ENCODE measurements at regions not wholly inside any gene's neighbourhood (a gene's known extent, or its start where the extent isn't known, plus 50 kb on each side); places are given as distances from the start of the nearest gene placed in this dataset.

- TF ChIP-seq, protein P1, sequence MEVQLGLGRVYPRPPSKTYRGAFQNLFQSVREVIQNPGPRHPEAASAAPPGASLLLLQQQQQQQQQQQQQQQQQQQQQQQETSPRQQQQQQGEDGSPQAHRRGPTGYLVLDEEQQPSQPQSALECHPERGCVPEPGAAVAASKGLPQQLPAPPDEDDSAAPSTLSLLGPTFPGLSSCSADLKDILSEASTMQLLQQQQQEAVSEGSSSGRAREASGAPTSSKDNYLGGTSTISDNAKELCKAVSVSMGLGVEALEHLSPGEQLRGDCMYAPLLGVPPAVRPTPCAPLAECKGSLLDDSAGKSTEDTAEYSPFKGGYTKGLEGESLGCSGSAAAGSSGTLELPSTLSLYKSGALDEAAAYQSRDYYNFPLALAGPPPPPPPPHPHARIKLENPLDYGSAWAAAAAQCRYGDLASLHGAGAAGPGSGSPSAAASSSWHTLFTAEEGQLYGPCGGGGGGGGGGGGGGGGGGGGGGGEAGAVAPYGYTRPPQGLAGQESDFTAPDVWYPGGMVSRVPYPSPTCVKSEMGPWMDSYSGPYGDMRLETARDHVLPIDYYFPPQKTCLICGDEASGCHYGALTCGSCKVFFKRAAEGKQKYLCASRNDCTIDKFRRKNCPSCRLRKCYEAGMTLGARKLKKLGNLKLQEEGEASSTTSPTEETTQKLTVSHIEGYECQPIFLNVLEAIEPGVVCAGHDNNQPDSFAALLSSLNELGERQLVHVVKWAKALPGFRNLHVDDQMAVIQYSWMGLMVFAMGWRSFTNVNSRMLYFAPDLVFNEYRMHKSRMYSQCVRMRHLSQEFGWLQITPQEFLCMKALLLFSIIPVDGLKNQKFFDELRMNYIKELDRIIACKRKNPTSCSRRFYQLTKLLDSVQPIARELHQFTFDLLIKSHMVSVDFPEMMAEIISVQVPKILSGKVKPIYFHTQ (CRISPR knock-in tag; IDR thresholded peaks at IDR 0.05) = no peak
- TF ChIP-seq GRHL2 (CRISPR knock-in tag; IDR thresholded peaks at IDR 0.05; ENCODE audit: insufficient replicate concordance, severe bottlenecking) = no peak
- no peak for TF ChIP-seq FOXP1 (CRISPR knock-in tag; IDR thresholded peaks at IDR 0.05; ENCODE audit: borderline replicate concordance)
- no peak for TF ChIP-seq SMAD4 (CRISPR knock-in tag; IDR thresholded peaks at IDR 0.05)
- no peak for TF ChIP-seq EMX1 (CRISPR knock-in tag; IDR thresholded peaks at IDR 0.05)
Measured at GRCh38 chr10:6950133-6950532, 370.1 kb upstream of the PRKCQ start (continued).

DNA sequence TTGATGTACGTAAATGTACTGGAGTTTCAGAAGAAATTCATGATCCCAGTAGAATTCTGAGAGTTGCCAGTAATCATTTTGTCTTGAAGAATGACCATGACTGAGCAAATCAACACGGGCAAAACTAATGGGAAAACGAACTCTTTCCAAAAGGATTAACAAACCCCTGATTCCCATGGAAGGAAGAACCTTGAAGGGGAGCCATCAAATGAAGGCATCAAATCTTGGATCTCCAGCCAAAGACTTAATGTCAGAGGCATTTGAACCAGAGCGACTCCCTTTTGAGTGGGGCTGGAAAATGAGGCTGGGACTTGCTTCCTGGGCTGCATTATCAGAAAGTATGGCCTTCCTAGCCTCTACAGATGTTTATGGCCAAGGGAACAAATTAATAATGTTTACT lies 364.4 kb upstream of the PRKCQ start:
- POLR2A ChIA-PET = no interaction called here

DNA sequence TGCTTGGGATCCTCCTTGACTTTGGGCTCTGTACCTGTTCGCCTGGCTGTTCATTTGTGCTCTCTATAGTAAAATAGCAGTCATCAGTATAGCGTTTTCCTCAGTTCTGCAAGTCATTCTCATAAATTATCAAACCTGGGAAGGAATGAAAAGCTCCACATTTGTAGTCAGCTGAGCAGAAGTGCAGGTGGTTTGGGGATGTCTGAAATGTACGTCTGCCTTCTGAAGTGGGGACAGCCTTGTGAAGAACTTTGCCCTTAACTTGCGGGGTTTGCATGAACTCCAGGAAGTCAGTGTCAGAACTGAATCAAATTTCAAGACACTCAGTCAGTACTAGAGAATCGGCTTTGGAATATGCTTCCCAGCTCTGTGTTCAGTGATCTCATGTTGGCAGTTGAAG lies 358.3 kb upstream of the PRKCQ start:
- no peak for TF ChIP-seq ZBTB43 (CRISPR knock-in tag; IDR thresholded peaks at IDR 0.05)
- TF ChIP-seq ZNF121 (CRISPR knock-in tag; IDR thresholded peaks at IDR 0.05) = no peak
- no peak for TF ChIP-seq TCF7 (CRISPR knock-in tag; IDR thresholded peaks at IDR 0.05; ENCODE audit: low read depth)
- TF ChIP-seq NR1H2 (CRISPR knock-in tag; IDR thresholded peaks at IDR 0.05) = no peak
- no peak for TF ChIP-seq ATF1 (CRISPR knock-in tag; IDR thresholded peaks at IDR 0.05)
- ChIA-PET POLR2A (no interaction called here), CTCF (interaction anchor here (1.4 kb wide), 1 partner anchor 18 kb away, joined by 7 read pairs; no protein-coding TSS in a partner anchor)
- no peak overlapping the region for H3K4me3 Mint-ChIP-seq
- DNase-seq (ENCODE audit: low spot score) (no peak), ATAC-seq (no peak)
- H3K4me1 Mint-ChIP-seq = peaks cover 15% of the 10 kb centered on the region
- H3K27ac Mint-ChIP-seq = no peak overlapping the region
- peaks cover 33% of the 10 kb centered on the region for H3K36me3 Mint-ChIP-seq
- peaks cover 39% of the 10 kb centered on the region for H3K9me3 Mint-ChIP-seq
- H3K27me3 Mint-ChIP-seq (ENCODE audit: low read depth) = peaks cover 3% of the 10 kb centered on the region; the same call in 1 of the 2 replicates

More for the DNA sequence above, 364.4 kb upstream of the PRKCQ start:
- ATAC-seq (no peak), DNase-seq (ENCODE audit: low spot score) (no peak)
- Mint-ChIP-seq H3K9me3 (peaks cover 23% of the 10 kb centered on the region), H3K4me3 (no peak overlapping the region), H3K4me1 (peaks cover 2% of the 10 kb centered on the region; the same call in 1 of the 2 replicates), H3K27ac (no peak overlapping the region), H3K27me3 (ENCODE audit: low read depth) (no peaks in the 10 kb centered on the region), H3K36me3 (no peaks in the 10 kb centered on the region)
- CTCF ChIA-PET = no interaction called here
- TF ChIP-seq, protein P1 (CRISPR knock-in tag; IDR thresholded peaks at IDR 0.05) = no peak

DNA sequence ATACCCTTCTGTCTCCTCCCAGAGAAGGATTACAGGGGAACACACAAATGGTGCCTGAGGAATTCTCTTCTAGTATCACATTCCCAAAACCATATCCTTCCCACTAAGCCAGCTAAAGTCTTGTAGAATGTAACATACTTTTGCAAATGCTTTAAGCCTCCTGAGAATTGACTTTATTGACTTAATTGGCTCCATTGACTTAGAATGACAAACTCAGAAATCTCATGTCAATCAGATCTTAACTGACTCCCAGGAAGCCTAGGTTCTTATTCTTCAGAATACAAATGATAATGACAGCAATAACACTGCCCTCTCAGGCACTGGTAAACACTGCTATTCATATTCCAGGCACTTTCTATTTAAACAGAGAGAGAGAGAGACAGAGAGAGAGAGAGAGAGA lies 356.9 kb upstream of the PRKCQ start:
- Mint-ChIP-seq H3K4me3 (no peak overlapping the region), H3K27ac (no peak overlapping the region; the same call in 1 of the 2 replicates), H3K9me3 (peaks cover 47% of the 10 kb centered on the region), H3K36me3 (peaks cover 33% of the 10 kb centered on the region), H3K4me1 (peaks cover 15% of the 10 kb centered on the region), H3K27me3 (ENCODE audit: low read depth) (peaks cover 3% of the 10 kb centered on the region; the same call in 1 of the 2 replicates)
- DNase-seq (ENCODE audit: low spot score) (no peak), ATAC-seq (no peak)
- TF ChIP-seq TEAD1 (CRISPR knock-in tag; IDR thresholded peaks at IDR 0.05) = no peak
- no peak for TF ChIP-seq ESRRA (CRISPR knock-in tag; IDR thresholded peaks at IDR 0.05; ENCODE audit: borderline replicate concordance)
- TF ChIP-seq ZNF263 (CRISPR knock-in tag; IDR thresholded peaks at IDR 0.05; ENCODE audit: low read depth) = no peak
- TF ChIP-seq ATF1 (CRISPR knock-in tag; IDR thresholded peaks at IDR 0.05) = no peak
- TF ChIP-seq SOX15 (CRISPR knock-in tag; IDR thresholded peaks at IDR 0.05) = no peak
- no peak for TF ChIP-seq CTCF (IDR thresholded peaks at IDR 0.05)
- TF ChIP-seq ZNF138 (CRISPR knock-in tag; conservative IDR thresholded peaks at IDR 0.05) = no peak
- no peak for TF ChIP-seq CREM (CRISPR knock-in tag; IDR thresholded peaks at IDR 0.05)
- no peak for TF ChIP-seq MXD4 (CRISPR knock-in tag; IDR thresholded peaks at IDR 0.05; ENCODE audit: borderline replicate concordance)
- no peak for TF ChIP-seq NR1H2 (CRISPR knock-in tag; IDR thresholded peaks at IDR 0.05)
- TF ChIP-seq RELA (CRISPR knock-in tag; IDR thresholded peaks at IDR 0.05; ENCODE audit: borderline replicate concordance) = no peak
- TF ChIP-seq SMAD4 (CRISPR knock-in tag; IDR thresholded peaks at IDR 0.05) = no peak
- no peak for TF ChIP-seq TCF7 (CRISPR knock-in tag; IDR thresholded peaks at IDR 0.05; ENCODE audit: low read depth)
- no peak for TF ChIP-seq MYBL2 (CRISPR knock-in tag; IDR thresholded peaks at IDR 0.05)
- TF ChIP-seq, protein P2, sequence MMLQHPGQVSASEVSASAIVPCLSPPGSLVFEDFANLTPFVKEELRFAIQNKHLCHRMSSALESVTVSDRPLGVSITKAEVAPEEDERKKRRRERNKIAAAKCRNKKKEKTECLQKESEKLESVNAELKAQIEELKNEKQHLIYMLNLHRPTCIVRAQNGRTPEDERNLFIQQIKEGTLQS (CRISPR knock-in tag; conservative IDR thresholded peaks at IDR 0.05) = no peak
- TF ChIP-seq ZNF317 (CRISPR knock-in tag; IDR thresholded peaks at IDR 0.05; ENCODE audit: borderline replicate concordance, low read depth) = no peak
- CTCF ChIA-PET = interaction anchor here (1.4 to 1.6 kb wide), 3 partner anchors 17 to 184 kb away, joined by 3 to 5 read pairs (median 4); no protein-coding TSS in a partner anchor
- POLR2A ChIA-PET = no interaction called here
